Body of pancreas (tissue), 4 donors: ENCODE measurements at regions not wholly inside any gene's neighbourhood (a gene's known extent, or its start where the extent isn't known, plus 50 kb on each side); places are given as distances from the start of the nearest gene placed in this dataset.

Source experiments
- ATAC-seq: fragments of 150-250 bp; one replicate; pipeline ENCODE4 v1.9.1; 2016
- DNase-seq, 4 donors: peaks; one replicate each; pipeline ENCODE4 v3.0.0-alpha.2; 2019
- H3K27ac ChIP-seq, 4 donors: fragments of 200-600 bp; sonication (generic); 1 replicate in 3 of 4; 2 replicates in 1 of 4; pipeline versions ENCODE4 v1.5.1 to v1.6.1; 2016 to 2019; ENCODE audit warnings: mild to moderate bottlenecking in 1 of 4, mixed read lengths in 1 of 4, moderate library complexity in 1 of 4
- H3K27me3 ChIP-seq, 2 donors: fragments of 200-600 bp; sonication (generic); one replicate each; pipeline ENCODE4 v1.6.0; 2016; ENCODE audit warnings: mild to moderate bottlenecking in 1 of 2
- H3K36me3 ChIP-seq, 2 donors: fragments of 200-600 bp; sonication (generic); replicated peaks in 1 of 2; 2 replicates each; pipeline ENCODE4 v1.5.1; 2016; ENCODE audit warnings: low read depth in 2 of 2; ENCODE audit not compliant: insufficient read depth in 1 of 2
- H3K4me1 ChIP-seq: fragments of 200-600 bp; sonication (generic); one replicate; pipeline ENCODE4 v1.6.0; 2016
- H3K4me3 ChIP-seq, 2 donors: fragments of 200-600 bp; sonication (generic); 1 replicate in 1 of 2; 2 replicates in 1 of 2; pipeline ENCODE4 v1.5.1; 2016 to 2019
- H3K9me3 ChIP-seq, 3 donors: fragments of 200-600 bp; sonication (generic); 1 replicate in 2 of 3; 2 replicates in 1 of 3; pipeline ENCODE4 v1.5.1; 2016
- CTCF ChIP-seq, 7 experiments: fragments of 450-650 bp in 4 of 7; fragments of 200-600 bp in 3 of 7; sonication (generic) in 3 of 7; IDR thresholded peaks; one replicate each; pipeline ENCODE4 v1.5.1; 2016 to 2019; ENCODE audit warnings: antibody characterized with exemption in 7 of 7
- POLR2A ChIP-seq, 3 donors: fragments of 450-650 bp; IDR thresholded peaks; one replicate each; pipeline ENCODE4 v1.6.1; 2016; ENCODE audit warnings: antibody characterized with exemption in 3 of 3, mild to moderate bottlenecking in 2 of 3
- WGBS, 2 donors: methylation state at CpG; one replicate each; pipeline ENCODE4 v1.1.5; 2017; 5-methylcytosine and 5-hydroxymethylcytosine counted together
- intact Hi-C: fragments of 100-400 bp; cut with DNase I; formaldehyde crosslinking; loops from one replicate; pipeline ENCODE4 v1.15.1; 2023

GRCh38 chr9:82695704-82696103 is 367.2 kb downstream of the RASEF start:
- Histone ChIP-seq H3K27ac (no peak overlapping the region), H3K27me3 (no peaks in the 10 kb centered on the region)
- 64 to 73% methylated on average over 2 to 3 of the region's 3 CpGs for WGBS, 2 donors

GRCh38 chr9:82706786-82707185 is 356.2 kb downstream of the RASEF start:
- DNase-seq (no peak), ATAC-seq (no peak)
- WGBS, 2 donors: 50 to 63% methylated on average over 5 of the region's 5 CpGs
- no peak overlapping the region for H3K27ac ChIP-seq
- H3K4me3 ChIP-seq: no peak overlapping the region
- H3K27me3 ChIP-seq: no peaks in the 10 kb centered on the region
- no peaks in the 10 kb centered on the region for H3K36me3 ChIP-seq
- no peaks in the 10 kb centered on the region for H3K4me1 ChIP-seq
- intact Hi-C loops: no loop called here
- TF ChIP-seq CTCF (IDR thresholded peaks at IDR 0.05) (no peak), POLR2A (IDR thresholded peaks at IDR 0.05) (no peak)
- no peaks in the 10 kb centered on the region for H3K9me3 ChIP-seq

More at GRCh38 chr9:82695704-82696103, 367.2 kb downstream of the RASEF start:
- no peaks in the 10 kb centered on the region for H3K36me3 ChIP-seq
- H3K9me3 ChIP-seq: no peaks in the 10 kb centered on the region
- H3K4me1 ChIP-seq: no peaks in the 10 kb centered on the region
- ATAC-seq (no peak), DNase-seq (no peak)
- TF ChIP-seq POLR2A (IDR thresholded peaks at IDR 0.05) (no peak), CTCF (IDR thresholded peaks at IDR 0.05) (no peak)
- intact Hi-C loops: no loop called here
- no peak overlapping the region for H3K4me3 ChIP-seq

GRCh38 chr9:82716821-82717220 is 346.1 kb downstream of the RASEF start:
- Histone ChIP-seq H3K4me1 (no peaks in the 10 kb centered on the region), H3K4me3 (no peak overlapping the region), H3K27ac (no peak overlapping the region), H3K27me3 (no peaks in the 10 kb centered on the region), H3K9me3 (no peaks in the 10 kb centered on the region), H3K36me3 (no peaks in the 10 kb centered on the region)
- DNase-seq (no peak), ATAC-seq (no peak)
- 62 to 81% methylated on average over 2 of the region's 2 CpGs for WGBS, 2 donors
- TF ChIP-seq POLR2A (IDR thresholded peaks at IDR 0.05) (no peak), CTCF (IDR thresholded peaks at IDR 0.05) (no peak)
- intact Hi-C loops: no loop called here

- Histone ChIP-seq H3K4me3 (no peak overlapping the region), H3K9me3 (no peaks in the 10 kb centered on the region), H3K27ac (no peak overlapping the region), H3K4me1 (no peaks in the 10 kb centered on the region), H3K27me3 (no peaks in the 10 kb centered on the region), H3K36me3 (no peaks in the 10 kb centered on the region)
- no peak for DNase-seq
- 33 to 44% methylated on average over 1 of the region's 1 CpG for WGBS, 2 donors
- intact Hi-C loops: no loop called here
- TF ChIP-seq POLR2A (IDR thresholded peaks at IDR 0.05) (no peak), CTCF (IDR thresholded peaks at IDR 0.05) (no peak)
- no peak for ATAC-seq
Measured at GRCh38 chr9:82720515-82720914, 342.4 kb downstream of the RASEF start.

GRCh38 chr9:82721593-82721992 is 341.3 kb downstream of the RASEF start:
- no peaks in the 10 kb centered on the region for H3K4me1 ChIP-seq
- no peak overlapping the region for H3K27ac ChIP-seq
- WGBS, 2 donors: 3 to 9% methylated on average over 1 of the region's 1 CpG
- no peaks in the 10 kb centered on the region for H3K36me3 ChIP-seq
- ATAC-seq (no peak), DNase-seq (no peak)
- intact Hi-C loops: no loop called here
- no peak overlapping the region for H3K4me3 ChIP-seq
- no peak for TF ChIP-seq POLR2A (IDR thresholded peaks at IDR 0.05)
- no peak for TF ChIP-seq CTCF (IDR thresholded peaks at IDR 0.05)
- no peaks in the 10 kb centered on the region for H3K27me3 ChIP-seq
- H3K9me3 ChIP-seq: no peaks in the 10 kb centered on the region
